ENCODE measurements at regions not wholly inside any gene's neighbourhood (a gene's known extent, or its start where the extent isn't known, plus 50 kb on each side); places are given as distances from the start of the nearest gene placed in this dataset.

DNA sequence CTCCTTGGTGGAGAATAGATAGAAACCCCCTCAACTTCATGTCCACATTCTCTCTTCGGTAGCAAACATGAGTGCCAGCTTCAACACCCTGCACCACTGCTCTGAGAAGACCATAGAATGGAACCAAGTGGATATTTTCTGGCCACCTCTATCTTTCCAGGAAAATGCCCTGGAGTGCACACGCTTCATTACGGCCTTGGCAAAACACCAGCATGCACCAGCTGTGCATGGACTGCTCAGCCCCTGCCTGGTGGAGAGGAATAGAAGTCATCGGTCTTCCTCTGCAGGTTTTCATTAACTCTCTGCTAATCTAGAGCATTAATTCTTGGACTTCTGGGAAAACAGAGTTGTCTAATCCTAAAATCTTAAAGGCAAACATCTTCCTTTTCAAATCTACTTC lies 211.6 kb upstream of the TMEM161B start:
- no peak overlapping the region for H3K4me2 ChIP-seq (ENCODE audit: unreplicated experiment)
- H4K20me1 ChIP-seq (ENCODE audit: insufficient read depth) = no peaks in the 10 kb centered on the region
- H3K79me2 ChIP-seq (ENCODE audit: insufficient read depth) = no peaks in the 10 kb centered on the region
- H3K9ac ChIP-seq = no peak overlapping the region
- H3K27me3 ChIP-seq (replicated peaks; ENCODE audit: insufficient read depth) = no peaks in the 10 kb centered on the region
- H3K4me1 ChIP-seq (ENCODE audit: insufficient read depth) = no peaks in the 10 kb centered on the region
- H2AFZ ChIP-seq = no peak overlapping the region
- no peaks in the 10 kb centered on the region for H3K36me3 ChIP-seq (ENCODE audit: low read depth)
- WGBS, 2 experiments (ENCODE audit: low coverage in 1 of 2, low lambda C conversion rate in 2 of 2, missing lambda C conversion rate in 2 of 2) = 4 to 5% methylated on average over 4 of the region's 4 CpGs
- no peak for DNase-seq
- no peak for TF ChIP-seq EZH2 (IDR thresholded peaks at IDR 0.05; ENCODE audit: insufficient read depth, poor library complexity, severe bottlenecking)
- no peak for TF ChIP-seq EZH2phosphoT487 (IDR thresholded peaks at IDR 0.05; ENCODE audit: insufficient read depth, low read depth)
- H3K27ac ChIP-seq = no peak overlapping the region
- no peak overlapping the region for H3K4me3 ChIP-seq
- no peaks in the 10 kb centered on the region for H3K9me3 ChIP-seq (ENCODE audit: low read depth)
- in situ Hi-C loops (cut with MboI) = no loop called here
- H3F3A ChIP-seq (ENCODE audit: insufficient read depth) = no peaks in the 10 kb centered on the region
- no peaks in the 10 kb centered on the region; the same call in 1 of the 2 replicates for H3K9me2 ChIP-seq (ENCODE audit: insufficient read depth)

DNA sequence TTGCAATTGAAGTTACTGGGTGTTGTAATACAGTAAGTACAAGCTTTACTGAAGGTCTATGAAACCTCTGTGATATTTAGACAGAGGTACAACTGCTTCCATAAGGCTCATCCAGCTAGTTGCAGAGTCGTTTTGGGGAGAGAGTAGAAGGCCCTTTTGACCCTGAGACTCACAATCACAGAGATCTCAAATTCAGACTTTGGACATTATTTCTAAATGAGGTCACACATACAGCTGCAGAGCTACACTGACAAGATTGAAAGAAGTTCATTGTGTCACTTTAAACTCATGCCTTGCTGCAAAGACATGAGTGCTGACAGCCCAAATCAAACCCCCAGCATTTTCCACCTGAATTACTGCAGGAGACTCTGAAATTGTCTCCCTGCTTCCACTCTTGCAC lies 205.9 kb upstream of the TMEM161B start:
- TF ChIP-seq EZH2 (IDR thresholded peaks at IDR 0.05; ENCODE audit: insufficient read depth, poor library complexity, severe bottlenecking) = no peak
- TF ChIP-seq EZH2phosphoT487 (IDR thresholded peaks at IDR 0.05; ENCODE audit: insufficient read depth, low read depth) = no peak
- WGBS, 2 experiments (ENCODE audit: low coverage in 1 of 2, low lambda C conversion rate in 2 of 2, missing lambda C conversion rate in 2 of 2) = 0% methylated on average over 1 of the region's 1 CpG
- Histone ChIP-seq H3F3A (ENCODE audit: insufficient read depth) (no peaks in the 10 kb centered on the region), H3K4me3 (no peak overlapping the region), H3K4me2 (ENCODE audit: unreplicated experiment) (no peak overlapping the region), H3K9me3 (ENCODE audit: low read depth) (no peaks in the 10 kb centered on the region), H3K36me3 (ENCODE audit: low read depth) (no peaks in the 10 kb centered on the region), H4K20me1 (ENCODE audit: insufficient read depth) (no peaks in the 10 kb centered on the region), H3K9me2 (ENCODE audit: insufficient read depth) (no peaks in the 10 kb centered on the region; the same call in none of the 2 replicates), H3K27me3 (replicated peaks; ENCODE audit: insufficient read depth) (no peaks in the 10 kb centered on the region), H2AFZ (no peak overlapping the region), H3K79me2 (ENCODE audit: insufficient read depth) (no peaks in the 10 kb centered on the region), H3K4me1 (ENCODE audit: insufficient read depth) (no peaks in the 10 kb centered on the region), H3K27ac (no peak overlapping the region), H3K9ac (no peak overlapping the region)
- DNase-seq = no peak
- in situ Hi-C loops (cut with MboI) = no loop called here

DNA sequence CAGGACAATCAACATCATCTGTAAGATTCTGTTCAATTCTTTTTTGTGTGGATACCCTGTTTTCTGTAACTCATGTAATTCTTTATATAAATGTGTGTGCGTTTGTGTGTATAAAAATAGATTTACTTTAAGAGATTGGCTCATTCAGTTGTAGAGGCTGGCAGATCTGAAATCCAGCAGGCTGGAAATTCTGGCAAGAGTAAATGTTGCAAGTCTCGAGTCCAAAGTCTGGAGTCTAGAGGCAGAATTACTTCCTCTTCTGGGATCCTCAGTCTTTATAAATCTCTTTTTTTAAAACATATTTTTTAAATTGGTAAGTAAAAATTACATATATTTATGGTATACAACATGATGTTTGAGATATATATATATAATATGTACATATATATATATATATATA lies 202.1 kb upstream of the TMEM161B start:
- H4K20me1 ChIP-seq (ENCODE audit: insufficient read depth) = no peaks in the 10 kb centered on the region

DNA sequence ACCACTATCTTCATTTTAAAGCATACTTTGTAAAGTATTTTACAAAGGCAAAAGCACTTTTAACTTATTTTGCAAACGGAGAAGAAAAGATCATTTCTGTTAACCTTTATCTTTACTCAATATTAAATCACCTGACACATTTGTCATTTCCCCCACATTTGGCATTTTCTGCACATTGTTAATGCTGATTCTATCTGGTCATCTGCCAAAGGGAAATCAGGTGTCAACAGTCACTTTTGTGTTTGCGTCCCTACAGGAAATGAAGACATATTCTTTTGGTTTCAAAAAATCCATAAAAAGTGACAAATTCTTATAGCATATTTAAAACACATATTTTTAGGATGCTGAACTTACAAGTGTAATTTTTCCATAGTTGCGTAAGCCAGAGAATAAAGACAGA lies 191.3 kb upstream of the TMEM161B start:
- Histone ChIP-seq H3F3A (ENCODE audit: insufficient read depth) (no peaks in the 10 kb centered on the region), H3K9ac (no peak overlapping the region), H3K4me3 (no peak overlapping the region), H3K79me2 (ENCODE audit: insufficient read depth) (no peaks in the 10 kb centered on the region), H3K27me3 (replicated peaks; ENCODE audit: insufficient read depth) (no peaks in the 10 kb centered on the region), H3K27ac (no peak overlapping the region), H4K20me1 (ENCODE audit: insufficient read depth) (no peaks in the 10 kb centered on the region), H3K36me3 (ENCODE audit: low read depth) (no peaks in the 10 kb centered on the region), H3K9me3 (ENCODE audit: low read depth) (no peaks in the 10 kb centered on the region), H3K4me1 (ENCODE audit: insufficient read depth) (no peaks in the 10 kb centered on the region), H2AFZ (no peak overlapping the region), H3K4me2 (ENCODE audit: unreplicated experiment) (no peak overlapping the region), H3K9me2 (ENCODE audit: insufficient read depth) (no peaks in the 10 kb centered on the region; the same call in 1 of the 2 replicates)
- no peak for DNase-seq
- 29 to 34% methylated on average over 3 of the region's 3 CpGs for WGBS, 2 experiments (ENCODE audit: low coverage in 1 of 2, low lambda C conversion rate in 2 of 2, missing lambda C conversion rate in 2 of 2)
- in situ Hi-C loops (cut with MboI) = no loop called here
- no peak for TF ChIP-seq EZH2phosphoT487 (IDR thresholded peaks at IDR 0.05; ENCODE audit: insufficient read depth, low read depth)
- no peak for TF ChIP-seq EZH2 (IDR thresholded peaks at IDR 0.05; ENCODE audit: insufficient read depth, poor library complexity, severe bottlenecking)

More for the DNA sequence above, 202.1 kb upstream of the TMEM161B start:
- in situ Hi-C loops (cut with MboI) = no loop called here
- Histone ChIP-seq H3K4me2 (ENCODE audit: unreplicated experiment) (no peak overlapping the region), H3K4me1 (ENCODE audit: insufficient read depth) (no peaks in the 10 kb centered on the region), H3K27ac (no peak overlapping the region), H2AFZ (no peak overlapping the region), H3K9me2 (ENCODE audit: insufficient read depth) (no peaks in the 10 kb centered on the region; the same call in 1 of the 2 replicates), H3K79me2 (ENCODE audit: insufficient read depth) (no peaks in the 10 kb centered on the region), H3K36me3 (ENCODE audit: low read depth) (no peaks in the 10 kb centered on the region), H3F3A (ENCODE audit: insufficient read depth) (no peaks in the 10 kb centered on the region), H3K4me3 (no peak overlapping the region), H3K9ac (no peak overlapping the region), H3K9me3 (ENCODE audit: low read depth) (no peaks in the 10 kb centered on the region), H3K27me3 (replicated peaks; ENCODE audit: insufficient read depth) (no peaks in the 10 kb centered on the region)
- no peak for DNase-seq
- 13% methylated on average over 2 of the region's 2 CpGs for WGBS, 2 experiments (ENCODE audit: low coverage in 1 of 2, low lambda C conversion rate in 2 of 2, missing lambda C conversion rate in 2 of 2)
- TF ChIP-seq EZH2phosphoT487 (IDR thresholded peaks at IDR 0.05; ENCODE audit: insufficient read depth, low read depth) (no peak), EZH2 (IDR thresholded peaks at IDR 0.05; ENCODE audit: insufficient read depth, poor library complexity, severe bottlenecking) (no peak)

DNA sequence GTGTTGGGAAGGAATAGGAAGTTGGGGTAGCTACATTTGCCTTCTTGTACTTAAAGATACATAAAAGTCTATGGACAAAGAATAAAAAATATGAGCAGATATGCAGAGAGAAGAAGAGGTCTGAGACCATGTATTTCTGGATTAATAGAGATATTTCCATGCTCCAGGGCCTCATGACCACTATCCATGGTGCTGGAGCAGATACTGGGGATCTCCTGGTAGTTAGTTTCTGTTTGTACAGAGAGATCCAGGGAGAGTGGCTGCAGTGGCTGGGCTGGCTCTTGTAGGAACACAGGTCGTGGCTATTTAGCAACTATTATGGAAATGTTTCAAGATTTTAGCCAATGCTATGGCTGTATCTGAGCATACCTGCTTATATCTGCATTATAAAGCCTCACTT lies 184.2 kb upstream of the TMEM161B start:
- Histone ChIP-seq H3F3A (ENCODE audit: insufficient read depth) (no peaks in the 10 kb centered on the region), H3K4me1 (ENCODE audit: insufficient read depth) (no peaks in the 10 kb centered on the region), H3K36me3 (ENCODE audit: low read depth) (no peaks in the 10 kb centered on the region), H3K4me2 (ENCODE audit: unreplicated experiment) (no peak overlapping the region), H3K4me3 (no peak overlapping the region), H3K9me3 (ENCODE audit: low read depth) (no peaks in the 10 kb centered on the region), H3K9ac (no peak overlapping the region), H3K27ac (no peak overlapping the region), H4K20me1 (ENCODE audit: insufficient read depth) (no peaks in the 10 kb centered on the region), H3K79me2 (ENCODE audit: insufficient read depth) (no peaks in the 10 kb centered on the region), H2AFZ (no peak overlapping the region), H3K27me3 (replicated peaks; ENCODE audit: insufficient read depth) (no peaks in the 10 kb centered on the region), H3K9me2 (ENCODE audit: insufficient read depth) (no peaks in the 10 kb centered on the region)
- in situ Hi-C loops (cut with MboI) = no loop called here
- DNase-seq = peak; percentile 18
- 0 to 6% methylated on average over 1 of the region's 1 CpG for WGBS, 2 experiments (ENCODE audit: low coverage in 1 of 2, low lambda C conversion rate in 2 of 2, missing lambda C conversion rate in 2 of 2)
- TF ChIP-seq EZH2phosphoT487 (IDR thresholded peaks at IDR 0.05; ENCODE audit: insufficient read depth, low read depth) = no peak
- TF ChIP-seq EZH2 (IDR thresholded peaks at IDR 0.05; ENCODE audit: insufficient read depth, poor library complexity, severe bottlenecking) = no peak
